Trophoblast cell (in vitro differentiated cells and primary cell): ENCODE measurements at regions not wholly inside any gene's neighbourhood (a gene's known extent, or its start where the extent isn't known, plus 50 kb on each side); places are given as distances from the start of the nearest gene placed in this dataset.

Source experiments
- DNase-seq, 2 donors: peaks; one replicate each; pipeline ENCODE4 v3.0.0-alpha.2; 2016
- H2AFZ ChIP-seq: 2 replicates; pipeline ENCODE4 v1.6.1; 2013; ENCODE audit warnings: low read length, moderate library complexity, mild to moderate bottlenecking; ENCODE audit not compliant: insufficient read depth, poor library complexity
- H2AK5ac ChIP-seq: 2 replicates; pipeline ENCODE4 v1.6.1; 2013; ENCODE audit warnings: mild to moderate bottlenecking, low read length
- H2BK120ac ChIP-seq: 2 replicates; pipeline ENCODE4 v1.6.1; 2013; ENCODE audit warnings: low read length, mild to moderate bottlenecking, moderate library complexity; ENCODE audit not compliant: insufficient read depth, poor library complexity
- H2BK12ac ChIP-seq: 2 replicates; pipeline ENCODE4 v1.6.1; 2013; ENCODE audit warnings: mild to moderate bottlenecking, low read length, moderate library complexity
- H2BK5ac ChIP-seq: 2 replicates; pipeline ENCODE4 v1.6.1; 2013; ENCODE audit warnings: low read length, low read depth, moderate library complexity, mild to moderate bottlenecking; ENCODE audit not compliant: poor library complexity
- H3K14ac ChIP-seq: 2 replicates; pipeline ENCODE4 v1.6.1; 2013; ENCODE audit warnings: mild to moderate bottlenecking, low read length
- H3K18ac ChIP-seq: 2 replicates; pipeline ENCODE4 v1.6.1; 2013; ENCODE audit warnings: mild to moderate bottlenecking, low read length
- H3K23ac ChIP-seq: 2 replicates; pipeline ENCODE4 v1.6.1; 2013; ENCODE audit warnings: low read length
- H3K27ac ChIP-seq: 2 replicates; pipeline ENCODE4 v1.5.1; 2013; ENCODE audit warnings: low read depth, mild to moderate bottlenecking, inconsistent platforms, low read length, moderate library complexity
- H3K27me3 ChIP-seq: 2 replicates; pipeline ENCODE4 v1.6.1; 2013; ENCODE audit warnings: inconsistent platforms, mild to moderate bottlenecking, low read length, moderate library complexity; ENCODE audit not compliant: insufficient read depth
- H3K36me3 ChIP-seq, 2 experiments: 1 replicate in 1 of 2; 2 replicates in 1 of 2; pipeline ENCODE4 v1.6.1; 2013; ENCODE audit warnings: low read length in 2 of 2, mild to moderate bottlenecking in 2 of 2, moderate library complexity in 1 of 2; ENCODE audit not compliant: insufficient read depth in 2 of 2, control insufficient read depth in 1 of 2
- H3K4ac ChIP-seq: 2 replicates; pipeline ENCODE4 v1.6.1; 2013; ENCODE audit warnings: low read depth, mild to moderate bottlenecking, low read length, moderate library complexity
- H3K4me1 ChIP-seq, 2 experiments: 1 replicate in 1 of 2; 2 replicates in 1 of 2; pipeline ENCODE4 v1.6.1; 2013; ENCODE audit warnings: low read length in 2 of 2, mild to moderate bottlenecking in 2 of 2, moderate library complexity in 1 of 2; ENCODE audit not compliant: insufficient read depth in 2 of 2, control insufficient read depth in 1 of 2
- H3K4me2 ChIP-seq: 2 replicates; pipeline ENCODE4 v1.6.1; 2013; ENCODE audit warnings: inconsistent platforms, mild to moderate bottlenecking, low read length, moderate library complexity
- H3K4me3 ChIP-seq: 2 replicates; pipeline ENCODE4 v1.5.1; 2013; ENCODE audit warnings: mild to moderate bottlenecking, low read depth, low read length, inconsistent platforms
- H3K79me1 ChIP-seq: one replicate; pipeline ENCODE4 v1.6.1; 2013; ENCODE audit warnings: low read length
- H3K79me2 ChIP-seq: 2 replicates; pipeline ENCODE4 v1.6.1; 2013; ENCODE audit warnings: low read length, mild to moderate bottlenecking; ENCODE audit not compliant: control insufficient read depth, insufficient read depth, poor library complexity
- H3K9ac ChIP-seq: 2 replicates; pipeline ENCODE4 v1.6.1; 2013; ENCODE audit warnings: mild to moderate bottlenecking, low read length
- H3K9me3 ChIP-seq: 2 replicates; pipeline ENCODE4 v1.6.1; 2013; ENCODE audit warnings: low read depth, mild to moderate bottlenecking, control low read depth, inconsistent platforms, low read length; ENCODE audit not compliant: insufficient read depth
- H4K12ac ChIP-seq: 2 replicates; pipeline ENCODE4 v1.6.1; 2013; ENCODE audit warnings: low read depth, mild to moderate bottlenecking, low read length, moderate library complexity
- H4K8ac ChIP-seq: 2 replicates; pipeline ENCODE4 v1.6.1; 2013; ENCODE audit warnings: low read depth, mild to moderate bottlenecking, low read length, moderate library complexity
- H4K91ac ChIP-seq: one replicate; pipeline ENCODE4 v1.6.1; 2013; ENCODE audit warnings: low read depth, mild to moderate bottlenecking, low read length, moderate library complexity
- WGBS: extraction: QIAGEN DNeasy Blood & Tissue Kit; methylation state at CpG from one replicate; pipeline ENCODE4 v1.1.7; 2013; ENCODE audit warnings: missing lambda C conversion rate; ENCODE audit not compliant: insufficient read length, insufficient coverage; ENCODE audit errors: extremely low coverage; 5-methylcytosine and 5-hydroxymethylcytosine counted together

DNA sequence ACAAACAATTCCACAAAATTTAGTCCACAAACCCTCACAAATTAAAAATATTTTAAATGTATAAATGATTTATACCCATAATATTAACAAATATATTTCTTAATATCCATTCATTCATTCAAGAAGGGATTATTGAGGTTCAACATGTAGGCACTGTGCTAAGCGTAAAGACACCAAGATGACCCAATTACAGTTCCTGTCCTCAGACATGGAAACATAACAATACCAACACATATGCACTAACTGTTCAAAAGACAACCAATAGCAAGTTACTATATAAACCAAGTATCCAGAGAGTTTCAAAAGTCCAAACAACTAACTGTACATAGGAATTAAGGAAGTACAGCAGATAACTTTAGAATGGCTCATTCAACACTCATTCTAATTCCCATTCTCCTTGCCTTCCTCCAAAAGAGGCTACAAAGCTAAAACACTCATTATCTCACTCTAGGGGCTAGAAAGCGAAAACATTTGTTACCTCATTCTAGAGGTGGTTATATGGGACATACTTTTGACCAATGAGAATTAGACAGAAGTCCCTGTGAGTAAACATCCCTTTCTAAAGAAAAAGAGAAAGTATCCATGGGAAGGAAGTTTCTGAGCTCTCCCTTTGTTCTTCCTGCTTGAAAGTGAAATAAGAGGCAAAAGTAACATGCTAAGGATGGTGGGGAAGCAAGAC, 292.4 kb downstream of the ZEB2 start:
- H2BK120ac ChIP-seq = no peak overlapping the region
- no peak overlapping the region for H3K4me3 ChIP-seq
- no peak overlapping the region for H3K14ac ChIP-seq
- no peak overlapping the region for H4K8ac ChIP-seq
- H4K12ac ChIP-seq = no peak overlapping the region
- H3K4ac ChIP-seq = no peak overlapping the region
- no peaks in the 10 kb centered on the region for H3K79me1 ChIP-seq
- no peaks in the 10 kb centered on the region for H3K27me3 ChIP-seq
- no peak overlapping the region for H2BK12ac ChIP-seq
- H4K91ac ChIP-seq = no peak overlapping the region
- DNase-seq = no peak
- H2AK5ac ChIP-seq = no peak overlapping the region
- H3K79me2 ChIP-seq = no peaks in the 10 kb centered on the region
- no peak overlapping the region for H3K4me2 ChIP-seq
- H3K9ac ChIP-seq = no peak overlapping the region
- H3K4me1 ChIP-seq = no peaks in the 10 kb centered on the region
- H3K23ac ChIP-seq = no peak overlapping the region
- no peaks in the 10 kb centered on the region for H3K36me3 ChIP-seq
- no CpG with 5 or more reads among the region's 2 CpGs for WGBS
- no peak overlapping the region for H3K27ac ChIP-seq
- no peaks in the 10 kb centered on the region for H3K9me3 ChIP-seq
- no peak overlapping the region for H2BK5ac ChIP-seq
- H3K18ac ChIP-seq = no peak overlapping the region
- no peak overlapping the region for H2AFZ ChIP-seq

DNA sequence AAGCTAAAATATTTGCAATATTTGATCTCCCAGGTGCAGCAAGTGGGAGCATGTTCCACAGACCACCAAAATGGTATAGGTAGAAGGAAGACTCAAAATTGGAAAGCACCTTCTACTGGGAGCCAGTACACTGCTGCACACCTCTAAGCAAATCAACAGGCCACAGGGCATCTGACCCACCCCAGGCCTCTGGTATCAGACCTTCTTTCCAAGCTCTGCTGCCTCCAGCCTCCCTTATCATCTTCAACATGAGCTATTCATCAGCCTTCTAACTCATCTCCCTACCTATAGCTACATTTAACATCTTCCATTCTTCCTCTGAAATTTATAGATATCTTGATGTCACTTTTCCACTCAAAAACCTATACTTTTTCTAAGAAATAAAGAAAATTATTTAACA, 294.8 kb downstream of the ZEB2 start:
- Histone ChIP-seq H4K91ac (no peak overlapping the region), H3K4me3 (no peak overlapping the region), H3K36me3 (no peaks in the 10 kb centered on the region), H3K27ac (no peak overlapping the region), H3K79me2 (no peaks in the 10 kb centered on the region), H3K4me1 (no peaks in the 10 kb centered on the region), H4K12ac (no peak overlapping the region), H3K18ac (no peak overlapping the region), H3K79me1 (no peaks in the 10 kb centered on the region), H2AFZ (no peak overlapping the region), H3K9ac (no peak overlapping the region), H3K27me3 (no peaks in the 10 kb centered on the region), H2AK5ac (no peak overlapping the region), H2BK5ac (no peak overlapping the region), H3K23ac (no peak overlapping the region), H3K4ac (no peak overlapping the region), H3K9me3 (no peaks in the 10 kb centered on the region), H3K14ac (no peak overlapping the region), H3K4me2 (no peak overlapping the region), H2BK120ac (no peak overlapping the region), H2BK12ac (no peak overlapping the region), H4K8ac (no peak overlapping the region)
- no peak for DNase-seq

DNA sequence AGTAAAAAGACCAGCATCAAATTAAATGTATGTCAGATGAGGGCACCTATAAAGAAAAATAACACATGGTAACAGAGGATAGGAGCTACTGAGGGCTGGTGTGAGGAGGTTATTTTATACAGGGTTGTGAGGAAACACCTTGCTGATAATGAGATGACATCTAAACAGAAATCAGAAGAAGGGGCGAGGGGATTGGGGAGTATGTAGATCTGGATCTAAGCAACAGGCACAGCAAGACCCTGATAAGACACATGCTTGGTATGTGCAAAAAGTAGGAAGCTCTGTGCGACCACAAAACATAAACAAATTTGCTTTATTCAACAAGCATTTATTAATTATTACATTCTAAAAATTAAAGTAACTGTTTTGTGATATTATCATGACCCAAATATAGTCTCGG, 295.4 kb downstream of the ZEB2 start:
- H3K14ac ChIP-seq = no peak overlapping the region
- no peak overlapping the region for H3K4me2 ChIP-seq

DNA sequence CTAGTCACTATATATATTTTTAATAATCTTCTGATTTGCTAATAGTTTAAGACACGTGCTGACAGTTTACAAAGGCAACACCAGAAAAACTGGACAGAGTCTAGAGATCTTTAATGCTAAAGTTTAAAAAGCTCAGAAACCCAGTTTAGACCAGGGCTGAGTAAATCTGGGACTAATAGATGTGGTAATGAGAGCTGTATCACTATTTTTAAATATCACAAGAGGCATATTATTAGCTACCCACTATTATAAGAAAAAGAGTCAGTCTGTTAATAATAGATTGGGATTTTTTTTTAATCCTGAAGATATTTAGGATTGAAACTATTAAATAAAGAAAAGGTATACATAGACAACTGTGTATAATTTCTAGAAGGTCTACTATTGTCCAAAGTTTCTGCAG, 299.9 kb downstream of the ZEB2 start:
- no peak overlapping the region for H3K27ac ChIP-seq
- no peak overlapping the region for H4K91ac ChIP-seq
- H3K4me3 ChIP-seq = no peak overlapping the region
- no peaks in the 10 kb centered on the region for H3K9me3 ChIP-seq
- H2AK5ac ChIP-seq = no peak overlapping the region
- no peak overlapping the region for H3K9ac ChIP-seq
- H2AFZ ChIP-seq = no peak overlapping the region
- DNase-seq = no peak
- no peak overlapping the region for H3K14ac ChIP-seq
- no peak overlapping the region for H3K4me2 ChIP-seq
- H4K12ac ChIP-seq = no peak overlapping the region
- no peaks in the 10 kb centered on the region for H3K27me3 ChIP-seq
- no peaks in the 10 kb centered on the region for H3K4me1 ChIP-seq
- no peak overlapping the region for H2BK12ac ChIP-seq
- H3K79me2 ChIP-seq = no peaks in the 10 kb centered on the region
- H2BK5ac ChIP-seq = no peak overlapping the region
- H3K79me1 ChIP-seq = no peaks in the 10 kb centered on the region
- WGBS = no CpG with 5 or more reads among the region's 1 CpG
- H3K23ac ChIP-seq = no peak overlapping the region
- no peak overlapping the region for H2BK120ac ChIP-seq
- no peaks in the 10 kb centered on the region for H3K36me3 ChIP-seq
- H4K8ac ChIP-seq = no peak overlapping the region
- no peak overlapping the region for H3K4ac ChIP-seq
- H3K18ac ChIP-seq = no peak overlapping the region

More for the DNA sequence above, 295.4 kb downstream of the ZEB2 start:
- Histone ChIP-seq H3K79me2 (no peaks in the 10 kb centered on the region), H3K36me3 (no peaks in the 10 kb centered on the region), H3K4me1 (no peaks in the 10 kb centered on the region), H2AFZ (no peak overlapping the region), H3K9me3 (no peaks in the 10 kb centered on the region), H2BK12ac (no peak overlapping the region), H2BK120ac (no peak overlapping the region), H3K18ac (no peak overlapping the region), H4K8ac (no peak overlapping the region), H3K27me3 (no peaks in the 10 kb centered on the region), H3K23ac (no peak overlapping the region), H3K4me3 (no peak overlapping the region), H4K12ac (no peak overlapping the region), H3K27ac (no peak overlapping the region), H2AK5ac (no peak overlapping the region), H3K4ac (no peak overlapping the region), H4K91ac (no peak overlapping the region), H2BK5ac (no peak overlapping the region), H3K9ac (no peak overlapping the region), H3K79me1 (no peaks in the 10 kb centered on the region)
- WGBS = no CpG with 5 or more reads among the region's 3 CpGs
- DNase-seq = no peak
